ENCODE measurements at regions not wholly inside any gene's neighbourhood (a gene's known extent, or its start where the extent isn't known, plus 50 kb on each side); places are given as distances from the start of the nearest gene placed in this dataset.

GRCh38 chr1:170360601-170361000, 171.4 kb upstream of the GORAB start:
- Histone ChIP-seq H3K79me2 (ENCODE audit: control insufficient read depth, insufficient read depth, low read length) (no peaks in the 10 kb centered on the region), H2AFZ (ENCODE audit: control insufficient read depth, low read length) (no peak overlapping the region), H3K9me1 (ENCODE audit: control insufficient read depth, extremely low read depth, insufficient read depth, low read length) (no peaks in the 10 kb centered on the region), H3K27me3 (ENCODE audit: control insufficient read depth, extremely low read depth, insufficient read depth, low read length) (no peaks in the 10 kb centered on the region), H3K9me3 (ENCODE audit: control insufficient read depth, low read depth, low read length) (no peaks in the 10 kb centered on the region), H3K9ac (ENCODE audit: control insufficient read depth, extremely low read depth, insufficient read depth, low read length) (no peak overlapping the region), H4K20me1 (ENCODE audit: control insufficient read depth, extremely low read depth, insufficient read depth, low read length) (no peaks in the 10 kb centered on the region), H3K27ac (ENCODE audit: control insufficient read depth, insufficient read depth, low read length) (no peak overlapping the region), H3K4me1 (ENCODE audit: control insufficient read depth, extremely low read depth, insufficient read depth, low read length) (no peaks in the 10 kb centered on the region), H3K4me2 (ENCODE audit: control insufficient read depth, extremely low read depth, insufficient read depth, low read depth, low read length) (no peak overlapping the region), H3K4me3 (ENCODE audit: control insufficient read depth in 2 of 3, extremely low read depth in 1 of 3, insufficient read depth in 2 of 3, low read depth in 1 of 3, low read length in 3 of 3) (no peak overlapping the region), H3K36me3 (ENCODE audit: control insufficient read depth in 2 of 2, extremely low read depth in 1 of 2, insufficient read depth in 2 of 2, low read length in 2 of 2) (no peaks in the 10 kb centered on the region)
- FAIRE-seq, result no peak
- DNase-seq (ENCODE audit: low read depth, low spot score), result no peak
- dilution Hi-C loops (cut with MboI; ENCODE audit: extremely low pct_ligation_motif_present, low sequenced_read_pairs), result no loop called here
- no peak for TF ChIP-seq CTCF (optimal IDR thresholded peaks at IDR 0.05 in 1 of 3, IDR thresholded peaks at IDR 0.05 in 1 of 3, conservative IDR thresholded peaks at IDR 0.05 in 1 of 3; ENCODE audit: extremely low read depth in 1 of 3, insufficient read depth in 2 of 3, low read length in 3 of 3)
- TF ChIP-seq EZH2 (IDR thresholded peaks at IDR 0.05; ENCODE audit: low read length), result no peak

DNA sequence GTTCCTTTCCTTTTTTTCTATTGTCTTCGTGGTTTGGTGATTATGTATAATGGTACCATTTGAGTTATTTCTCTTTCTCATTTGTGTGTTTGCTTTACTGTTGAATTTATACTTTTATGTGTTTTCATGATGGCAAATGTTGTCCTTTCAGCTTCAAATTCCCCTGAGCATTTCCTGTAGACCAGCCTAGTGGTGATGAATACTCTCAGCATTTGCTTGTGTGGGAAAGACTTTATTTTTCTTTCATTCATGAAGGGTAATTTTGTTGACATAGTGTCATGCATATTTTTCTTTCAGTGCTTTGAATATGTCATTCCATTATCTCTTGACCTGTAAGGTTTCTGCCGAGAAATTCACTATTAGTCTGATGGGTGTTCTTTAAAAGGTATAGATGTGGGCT, 166.6 kb upstream of the GORAB start:
- no peaks in the 10 kb centered on the region for H4K20me1 ChIP-seq (ENCODE audit: control insufficient read depth, extremely low read depth, insufficient read depth, low read length)
- no peaks in the 10 kb centered on the region for H3K9me1 ChIP-seq (ENCODE audit: control insufficient read depth, extremely low read depth, insufficient read depth, low read length)
- TF ChIP-seq EZH2 (IDR thresholded peaks at IDR 0.05; ENCODE audit: low read length) (no peak), CTCF (optimal IDR thresholded peaks at IDR 0.05 in 1 of 3, IDR thresholded peaks at IDR 0.05 in 1 of 3, conservative IDR thresholded peaks at IDR 0.05 in 1 of 3; ENCODE audit: extremely low read depth in 1 of 3, insufficient read depth in 2 of 3, low read length in 3 of 3) (no peak)
- dilution Hi-C loops (cut with MboI; ENCODE audit: extremely low pct_ligation_motif_present, low sequenced_read_pairs), result no loop called here
- H3K9ac ChIP-seq (ENCODE audit: control insufficient read depth, extremely low read depth, insufficient read depth, low read length), result no peak overlapping the region
- no peaks in the 10 kb centered on the region for H3K27me3 ChIP-seq (ENCODE audit: control insufficient read depth, extremely low read depth, insufficient read depth, low read length)
- no peak overlapping the region for H3K27ac ChIP-seq (ENCODE audit: control insufficient read depth, insufficient read depth, low read length)
- no peak overlapping the region for H3K4me3 ChIP-seq (ENCODE audit: control insufficient read depth in 2 of 3, extremely low read depth in 1 of 3, insufficient read depth in 2 of 3, low read depth in 1 of 3, low read length in 3 of 3)
- H3K4me2 ChIP-seq (ENCODE audit: control insufficient read depth, extremely low read depth, insufficient read depth, low read depth, low read length), result no peak overlapping the region
- no peak overlapping the region for H2AFZ ChIP-seq (ENCODE audit: control insufficient read depth, low read length)
- no peaks in the 10 kb centered on the region for H3K36me3 ChIP-seq (ENCODE audit: control insufficient read depth in 2 of 2, extremely low read depth in 1 of 2, insufficient read depth in 2 of 2, low read length in 2 of 2)
- no peak for DNase-seq (ENCODE audit: low read depth, low spot score)
- H3K9me3 ChIP-seq (ENCODE audit: control insufficient read depth, low read depth, low read length), result no peaks in the 10 kb centered on the region
- FAIRE-seq, result no peak
- no peaks in the 10 kb centered on the region for H3K4me1 ChIP-seq (ENCODE audit: control insufficient read depth, extremely low read depth, insufficient read depth, low read length)
- H3K79me2 ChIP-seq (ENCODE audit: control insufficient read depth, insufficient read depth, low read length), result no peaks in the 10 kb centered on the region

All from keratinocyte (primary cell).